ENCODE measurements at regions not wholly inside any gene's neighbourhood (a gene's known extent, or its start where the extent isn't known, plus 50 kb on each side); places are given as distances from the start of the nearest gene placed in this dataset.
"Not testable (repeated sequence)": the region's sequence is repeated elsewhere in the genome, so short reads cannot be mapped to it uniquely, and the experiment has no call there.

DNA sequence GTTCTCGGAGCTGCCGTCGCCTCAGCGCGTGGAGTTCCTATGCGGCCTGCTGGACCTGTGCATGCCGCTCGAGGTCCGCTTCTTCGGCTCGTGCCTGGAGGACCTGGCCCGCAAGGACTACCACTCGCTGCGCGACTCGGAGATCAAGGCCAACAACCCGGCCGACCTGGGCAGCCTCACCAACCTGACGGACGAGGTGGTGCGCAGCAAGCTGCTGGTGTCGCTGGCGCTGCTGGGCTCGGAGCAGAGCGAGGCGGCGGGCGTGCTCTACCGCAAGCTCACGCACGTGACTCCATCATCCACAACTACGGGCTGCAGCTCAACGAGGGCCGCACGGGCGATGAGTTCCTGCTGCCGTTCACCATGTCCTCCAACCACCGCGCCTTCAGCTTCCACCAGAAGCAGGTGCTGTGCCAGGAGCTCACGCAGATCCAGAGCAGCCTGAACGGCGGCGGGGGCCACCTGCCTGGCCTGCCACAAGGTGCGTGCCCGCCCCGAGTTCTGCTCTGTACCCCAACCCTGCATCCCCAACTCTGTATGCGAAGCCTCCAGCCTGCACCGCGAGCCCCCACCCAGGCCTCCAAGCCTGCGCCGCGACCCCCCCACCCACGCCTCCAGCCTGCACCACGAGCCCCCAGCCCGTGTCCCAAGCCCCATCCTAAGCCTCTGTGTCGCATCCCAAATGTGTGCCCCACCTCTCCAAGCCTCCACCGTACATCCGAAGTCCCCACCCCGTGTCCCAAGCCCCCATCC lies 178.2 kb downstream of the OR4M2 start:
- H3K4me1 Mint-ChIP-seq = peaks cover 13% of the 10 kb centered on the region
- no peak overlapping the region for H3K4me3 Mint-ChIP-seq
- H3K27ac Mint-ChIP-seq = no peak overlapping the region
- H3K27me3 Mint-ChIP-seq = no peaks in the 10 kb centered on the region
- H3K36me3 Mint-ChIP-seq = no peaks in the 10 kb centered on the region
- ATAC-seq = no peak
- no peaks in the 10 kb centered on the region for H3K9me3 Mint-ChIP-seq

GRCh38 chr15:22259151-22259750 lies 178.9 kb downstream of the OR4M2 start:
- not testable (repeated sequence) for ATAC-seq, H3K4me3 Mint-ChIP-seq, H3K4me1 Mint-ChIP-seq, H3K27ac Mint-ChIP-seq, H3K27me3 Mint-ChIP-seq, H3K36me3 Mint-ChIP-seq, H3K9me3 Mint-ChIP-seq

DNA sequence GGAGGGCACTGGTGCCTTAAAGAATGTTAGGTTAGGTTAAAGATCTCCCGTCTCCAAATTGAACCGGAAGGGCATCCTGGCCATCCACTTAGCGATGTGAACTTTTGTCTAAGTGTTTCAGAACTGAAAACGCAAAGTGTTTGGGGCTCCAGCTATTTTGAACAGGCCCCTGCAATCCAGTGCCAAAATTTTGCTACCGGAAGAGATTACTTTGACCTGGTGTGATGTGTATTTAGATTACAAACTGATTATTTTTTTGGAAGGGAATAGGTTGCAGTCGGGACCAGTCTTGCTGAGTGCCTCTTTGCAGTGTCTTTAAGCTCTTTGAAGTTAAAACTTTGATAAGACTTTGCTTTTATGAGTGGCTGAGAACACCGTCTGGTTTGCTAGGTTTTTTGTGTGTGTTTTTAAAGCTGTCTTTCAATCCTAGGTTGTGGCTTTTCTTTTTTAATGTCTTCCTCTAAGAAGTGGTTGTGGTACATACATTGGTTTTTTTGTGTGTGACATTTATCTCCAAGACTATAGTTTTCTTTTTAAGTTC lies 179.6 kb downstream of the OR4M2 start:
- no peak overlapping the region for H3K4me3 Mint-ChIP-seq
- H3K4me1 Mint-ChIP-seq = no peaks in the 10 kb centered on the region
- no peaks in the 10 kb centered on the region for H3K9me3 Mint-ChIP-seq
- no peak for ATAC-seq
- H3K27ac Mint-ChIP-seq = no peak overlapping the region
- H3K36me3 Mint-ChIP-seq = no peaks in the 10 kb centered on the region
- no peaks in the 10 kb centered on the region for H3K27me3 Mint-ChIP-seq

GRCh38 chr15:22262613-22263020 lies 182.3 kb downstream of the OR4M2 start:
- no peak for ATAC-seq

DNA sequence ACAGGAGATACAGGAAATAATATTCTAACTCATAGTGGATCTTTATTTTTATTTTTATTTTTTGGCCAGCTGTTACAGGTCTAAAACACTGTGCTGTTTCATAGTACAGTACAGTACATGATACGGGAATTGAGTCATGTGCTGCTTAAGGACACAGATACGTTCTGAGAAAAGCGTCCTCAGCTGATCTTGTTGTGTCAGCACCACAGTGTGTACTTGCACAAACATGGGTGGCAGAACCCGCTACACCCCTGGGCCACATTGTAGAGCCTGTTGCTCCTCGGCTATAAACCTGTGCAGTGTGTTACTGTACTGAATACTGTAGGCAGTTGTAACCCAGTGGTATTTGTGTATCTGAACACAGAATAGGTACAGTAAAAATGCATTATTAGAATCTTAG lies 183.4 kb downstream of the OR4M2 start:
- H3K27ac Mint-ChIP-seq = no peak overlapping the region
- H3K4me1 Mint-ChIP-seq = no peaks in the 10 kb centered on the region
- no peaks in the 10 kb centered on the region for H3K9me3 Mint-ChIP-seq
- H3K4me3 Mint-ChIP-seq = no peak overlapping the region
- no peaks in the 10 kb centered on the region for H3K27me3 Mint-ChIP-seq
- ATAC-seq = no peak
- no peaks in the 10 kb centered on the region for H3K36me3 Mint-ChIP-seq

More at GRCh38 chr15:22262613-22263020, 182.3 kb downstream of the OR4M2 start:
- Mint-ChIP-seq H3K27me3 (no peaks in the 10 kb centered on the region), H3K9me3 (no peaks in the 10 kb centered on the region), H3K27ac (no peak overlapping the region), H3K4me3 (no peak overlapping the region), H3K4me1 (no peaks in the 10 kb centered on the region), H3K36me3 (no peaks in the 10 kb centered on the region)

DNA sequence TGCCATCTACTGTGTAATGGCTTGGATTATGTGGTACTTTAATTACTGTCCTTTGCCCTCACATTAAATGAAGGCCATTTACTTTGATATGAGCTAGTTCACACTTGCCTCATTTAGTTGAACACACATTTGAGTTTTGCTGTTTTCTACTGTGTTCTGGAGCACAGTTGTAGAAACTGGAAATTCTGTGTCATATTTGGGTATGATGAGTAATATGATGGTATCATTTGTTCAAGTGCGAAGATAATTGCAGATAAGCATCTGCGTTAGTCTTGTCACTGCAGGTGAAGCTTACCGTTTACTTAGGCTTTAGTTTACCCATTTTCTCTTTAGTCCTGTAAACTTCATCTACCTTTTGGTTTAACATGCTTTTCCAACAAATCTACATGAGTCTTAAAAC lies 183.9 kb downstream of the OR4M2 start:
- H3K9me3 Mint-ChIP-seq, H3K36me3 Mint-ChIP-seq, H3K4me1 Mint-ChIP-seq, ATAC-seq, H3K4me3 Mint-ChIP-seq, H3K27ac Mint-ChIP-seq, H3K27me3 Mint-ChIP-seq: not testable (repeated sequence)

GRCh38 chr15:22265056-22265945 lies 185.0 kb downstream of the OR4M2 start:
- Mint-ChIP-seq H3K9me3 (no peaks in the 10 kb centered on the region), H3K4me1 (no peaks in the 10 kb centered on the region), H3K27ac (no peak overlapping the region), H3K27me3 (no peaks in the 10 kb centered on the region), H3K36me3 (no peaks in the 10 kb centered on the region), H3K4me3 (no peak overlapping the region)
- no peak for ATAC-seq

DNA sequence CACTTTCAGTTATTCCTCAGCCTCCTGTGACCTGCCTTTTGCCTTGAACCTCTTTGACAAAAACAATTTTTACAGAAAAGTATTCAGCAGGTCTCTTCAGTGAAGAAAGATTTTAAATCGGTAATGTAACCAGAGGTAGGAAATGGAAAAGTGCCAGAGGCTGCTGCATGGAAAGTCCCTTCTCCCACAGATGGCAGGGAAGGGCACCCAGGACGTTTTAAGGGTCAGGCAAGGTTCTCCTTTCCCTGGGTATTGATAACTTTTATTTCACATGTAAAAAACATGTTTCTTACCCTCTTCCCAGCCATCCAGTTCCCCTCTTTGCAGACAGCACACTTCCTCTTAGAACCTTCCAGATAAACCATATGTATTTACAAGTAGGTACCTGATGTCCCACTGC lies 185.6 kb downstream of the OR4M2 start:
- no peak for ATAC-seq
- H3K27me3 Mint-ChIP-seq = no peaks in the 10 kb centered on the region
- H3K27ac Mint-ChIP-seq = no peak overlapping the region
- H3K4me1 Mint-ChIP-seq = no peaks in the 10 kb centered on the region
- H3K36me3 Mint-ChIP-seq = no peaks in the 10 kb centered on the region
- H3K9me3 Mint-ChIP-seq = no peaks in the 10 kb centered on the region
- H3K4me3 Mint-ChIP-seq = no peak overlapping the region

DNA sequence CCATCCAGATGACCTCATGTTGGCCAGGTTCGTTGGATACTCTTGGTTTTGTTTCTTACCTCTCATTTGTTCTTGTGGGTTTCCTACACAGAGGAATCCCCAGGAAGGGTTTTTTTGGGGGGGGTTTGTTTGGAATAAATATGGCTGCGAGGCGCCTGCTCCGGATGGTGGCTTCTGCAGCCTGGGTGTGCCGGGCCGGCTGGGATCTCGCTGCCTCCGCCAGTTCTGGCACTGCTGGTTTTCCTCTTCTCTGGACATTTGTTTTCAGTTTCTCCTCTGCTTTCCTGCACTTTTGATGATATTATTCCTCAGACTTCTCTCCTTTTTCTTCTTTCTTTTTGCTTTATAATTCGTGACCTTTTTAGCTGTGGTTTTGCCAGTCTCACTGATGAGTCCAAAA lies 187.4 kb downstream of the OR4M2 start:
- no peak overlapping the region for H3K27ac Mint-ChIP-seq
- H3K36me3 Mint-ChIP-seq = no peaks in the 10 kb centered on the region
- H3K9me3 Mint-ChIP-seq = no peaks in the 10 kb centered on the region
- no peaks in the 10 kb centered on the region for H3K4me1 Mint-ChIP-seq
- no peak for ATAC-seq
- no peak overlapping the region for H3K4me3 Mint-ChIP-seq
- H3K27me3 Mint-ChIP-seq = no peaks in the 10 kb centered on the region

- not testable (repeated sequence) for ATAC-seq, H3K27ac Mint-ChIP-seq, H3K9me3 Mint-ChIP-seq, H3K36me3 Mint-ChIP-seq, H3K4me1 Mint-ChIP-seq, H3K4me3 Mint-ChIP-seq, H3K27me3 Mint-ChIP-seq
These were observed 187.9 kb downstream of the OR4M2 start for GRCh38 chr15:22268201-22268600.

- not testable (repeated sequence) for ATAC-seq
These were observed 188.3 kb downstream of the OR4M2 start for GRCh38 chr15:22268654-22269053.

DNA sequence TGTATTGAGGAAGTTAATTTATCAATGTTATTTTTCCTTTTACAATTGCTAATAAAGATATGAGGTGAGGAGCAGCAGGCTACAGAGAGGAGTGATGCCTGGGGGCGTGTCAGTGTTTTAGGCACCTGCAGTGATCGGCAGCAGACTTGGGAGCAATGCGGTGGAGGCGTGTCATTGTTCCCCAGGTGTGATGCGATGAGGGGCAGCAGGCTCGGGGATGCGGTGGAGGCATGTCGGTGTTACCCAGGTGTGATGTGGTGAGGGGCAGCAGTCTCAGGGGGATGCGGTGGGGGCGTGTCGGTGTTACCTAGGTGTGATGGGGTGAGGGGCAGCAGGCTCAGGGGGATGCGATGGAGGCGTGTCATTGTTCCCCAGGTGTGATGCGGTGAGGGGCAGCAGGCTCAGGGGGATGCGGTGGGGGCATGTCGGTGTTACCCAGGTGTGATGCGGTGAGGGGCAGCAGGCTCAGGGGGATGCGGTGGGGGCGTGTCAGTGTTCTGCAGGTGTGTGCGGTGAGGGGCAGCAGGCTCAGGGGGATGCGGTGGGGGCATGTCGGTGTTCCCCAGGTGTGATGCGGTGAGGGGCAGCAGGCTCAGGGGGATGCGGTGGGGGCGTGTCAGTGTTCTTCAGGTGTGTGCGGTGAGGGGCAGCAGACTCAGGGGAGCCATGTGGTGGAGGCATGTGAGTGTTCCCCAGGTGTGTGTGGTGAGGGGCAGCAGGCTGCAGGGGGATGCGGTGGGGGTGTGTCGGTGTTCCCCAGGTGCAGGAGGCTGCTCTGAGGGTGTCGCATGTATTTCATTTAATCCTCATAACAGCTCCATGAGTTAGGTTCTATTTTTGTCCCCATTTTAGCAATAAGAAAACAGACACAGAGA lies 186.2 kb upstream of the GOLGA6L22 start:
- H3K4me1 Mint-ChIP-seq, H3K27me3 Mint-ChIP-seq, ATAC-seq, H3K27ac Mint-ChIP-seq, H3K36me3 Mint-ChIP-seq, H3K9me3 Mint-ChIP-seq, H3K4me3 Mint-ChIP-seq: not testable (repeated sequence)

More at GRCh38 chr15:22268654-22269053, 188.3 kb downstream of the OR4M2 start:
- not testable (repeated sequence) for H3K36me3 Mint-ChIP-seq, H3K4me1 Mint-ChIP-seq, H3K27me3 Mint-ChIP-seq, H3K27ac Mint-ChIP-seq, H3K9me3 Mint-ChIP-seq, H3K4me3 Mint-ChIP-seq

DNA sequence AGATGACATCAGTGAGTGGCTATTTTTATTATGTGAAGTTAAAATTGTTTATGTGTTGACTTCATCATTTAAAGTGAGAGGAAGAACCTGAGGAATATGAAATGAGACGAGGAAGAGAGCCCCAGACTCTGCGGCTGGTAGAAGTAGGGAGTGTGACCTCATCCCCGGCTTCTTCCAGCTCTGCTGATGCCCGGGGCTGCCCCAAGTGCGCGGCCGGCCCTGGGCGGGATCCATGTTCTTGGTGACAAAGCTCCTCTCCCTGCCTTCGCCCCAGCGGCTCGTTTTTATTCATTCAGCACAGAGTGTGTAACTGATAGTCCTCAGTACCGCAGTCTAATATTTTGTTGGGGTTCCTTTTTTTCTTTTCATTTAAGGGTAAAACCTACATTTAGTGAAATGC lies 185.5 kb upstream of the GOLGA6L22 start:
- H3K9me3 Mint-ChIP-seq, H3K4me1 Mint-ChIP-seq, ATAC-seq, H3K27ac Mint-ChIP-seq, H3K36me3 Mint-ChIP-seq, H3K4me3 Mint-ChIP-seq, H3K27me3 Mint-ChIP-seq: not testable (repeated sequence)

- H3K36me3 Mint-ChIP-seq, H3K9me3 Mint-ChIP-seq, H3K27me3 Mint-ChIP-seq, H3K27ac Mint-ChIP-seq, H3K4me1 Mint-ChIP-seq, ATAC-seq, H3K4me3 Mint-ChIP-seq: not testable (repeated sequence)
These were observed 184.3 kb upstream of the GOLGA6L22 start for GRCh38 chr15:22274376-22274775.

DNA sequence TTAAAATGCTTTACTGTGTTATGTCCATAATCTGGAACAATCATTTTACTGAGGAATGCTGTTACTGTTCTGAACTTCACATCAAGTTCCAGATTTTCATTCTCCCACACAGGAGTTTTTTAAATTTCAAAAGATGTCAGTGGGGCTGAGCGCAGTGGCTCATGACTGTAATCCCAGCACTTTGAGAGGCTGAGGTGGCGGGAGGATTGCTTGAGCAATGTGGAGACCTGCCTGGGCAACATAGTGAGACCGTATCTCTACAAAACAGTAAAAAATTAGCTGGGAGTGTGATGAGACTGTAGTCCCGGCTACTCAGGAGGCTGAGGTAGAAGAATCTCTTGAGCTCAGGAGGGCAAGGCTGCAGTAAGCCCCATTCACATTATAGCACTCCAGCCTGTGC lies 177.9 kb upstream of the GOLGA6L22 start:
- H3K9me3 Mint-ChIP-seq, ATAC-seq, H3K4me3 Mint-ChIP-seq, H3K27me3 Mint-ChIP-seq, H3K27ac Mint-ChIP-seq, H3K36me3 Mint-ChIP-seq, H3K4me1 Mint-ChIP-seq: not testable (repeated sequence)
